ENCODE measurements at regions not wholly inside any gene's neighbourhood (a gene's known extent, or its start where the extent isn't known, plus 50 kb on each side); places are given as distances from the start of the nearest gene placed in this dataset.

DNA sequence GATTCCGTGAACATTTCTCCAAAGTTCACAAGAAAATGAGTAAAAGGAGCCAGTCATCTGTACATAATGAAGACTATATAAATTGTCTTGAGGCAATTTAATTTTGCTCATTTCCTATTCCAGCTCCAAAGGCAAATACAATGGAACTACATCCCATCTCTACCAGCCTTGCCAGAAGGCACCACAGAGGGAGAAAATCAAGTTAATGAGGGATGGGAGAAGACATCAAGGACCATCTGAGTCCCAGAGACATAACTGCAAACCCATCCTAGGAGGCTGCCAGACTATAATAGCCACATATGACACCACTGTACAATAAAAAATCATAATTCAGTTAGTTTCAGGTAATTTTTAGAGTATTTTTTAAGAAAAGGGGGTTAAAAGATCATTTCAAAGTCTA lies 136.3 kb upstream of the RGMB start:
- no peak overlapping the region for H3K27ac Mint-ChIP-seq (ENCODE audit: unreplicated experiment)
- H3K4me1 Mint-ChIP-seq (ENCODE audit: low read depth) = peaks cover 35% of the 10 kb centered on the region
- H3K27me3 Mint-ChIP-seq (ENCODE audit: low read depth) = no peaks in the 10 kb centered on the region
- TF ChIP-seq, protein P1, sequence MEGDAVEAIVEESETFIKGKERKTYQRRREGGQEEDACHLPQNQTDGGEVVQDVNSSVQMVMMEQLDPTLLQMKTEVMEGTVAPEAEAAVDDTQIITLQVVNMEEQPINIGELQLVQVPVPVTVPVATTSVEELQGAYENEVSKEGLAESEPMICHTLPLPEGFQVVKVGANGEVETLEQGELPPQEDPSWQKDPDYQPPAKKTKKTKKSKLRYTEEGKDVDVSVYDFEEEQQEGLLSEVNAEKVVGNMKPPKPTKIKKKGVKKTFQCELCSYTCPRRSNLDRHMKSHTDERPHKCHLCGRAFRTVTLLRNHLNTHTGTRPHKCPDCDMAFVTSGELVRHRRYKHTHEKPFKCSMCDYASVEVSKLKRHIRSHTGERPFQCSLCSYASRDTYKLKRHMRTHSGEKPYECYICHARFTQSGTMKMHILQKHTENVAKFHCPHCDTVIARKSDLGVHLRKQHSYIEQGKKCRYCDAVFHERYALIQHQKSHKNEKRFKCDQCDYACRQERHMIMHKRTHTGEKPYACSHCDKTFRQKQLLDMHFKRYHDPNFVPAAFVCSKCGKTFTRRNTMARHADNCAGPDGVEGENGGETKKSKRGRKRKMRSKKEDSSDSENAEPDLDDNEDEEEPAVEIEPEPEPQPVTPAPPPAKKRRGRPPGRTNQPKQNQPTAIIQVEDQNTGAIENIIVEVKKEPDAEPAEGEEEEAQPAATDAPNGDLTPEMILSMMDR (IDR thresholded peaks at IDR 0.05) = no peak
- no peaks in the 10 kb centered on the region for H3K36me3 Mint-ChIP-seq (ENCODE audit: low read depth)
- H3K9me3 Mint-ChIP-seq (ENCODE audit: low read depth) = no peaks in the 10 kb centered on the region
- no peak overlapping the region for H3K4me3 Mint-ChIP-seq (ENCODE audit: unreplicated experiment)
- no peak for DNase-seq (ENCODE audit: low spot score)

DNA sequence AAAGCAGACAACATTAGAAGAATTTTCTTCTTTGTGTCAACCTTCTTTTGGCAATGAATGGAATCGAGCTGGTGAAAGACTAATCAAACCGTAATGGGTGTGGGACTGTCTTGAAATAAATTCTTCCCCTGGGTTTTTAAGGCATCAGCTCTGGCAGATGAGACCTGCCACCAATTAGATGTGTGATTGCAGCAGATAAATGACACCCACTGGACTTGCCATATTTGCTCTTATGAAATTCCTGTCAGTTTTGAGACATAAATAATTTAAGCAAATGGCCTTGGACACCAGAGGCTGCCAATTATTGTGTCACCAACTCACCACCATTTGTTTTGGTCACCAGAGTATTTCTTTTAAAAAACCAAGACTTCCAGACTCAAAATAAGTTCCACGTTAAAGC lies 135.9 kb upstream of the RGMB start:
- Mint-ChIP-seq H3K27ac (ENCODE audit: unreplicated experiment) (no peak overlapping the region), H3K27me3 (ENCODE audit: low read depth) (no peaks in the 10 kb centered on the region), H3K4me1 (ENCODE audit: low read depth) (peaks cover 35% of the 10 kb centered on the region), H3K9me3 (ENCODE audit: low read depth) (no peaks in the 10 kb centered on the region), H3K4me3 (ENCODE audit: unreplicated experiment) (no peak overlapping the region), H3K36me3 (ENCODE audit: low read depth) (no peaks in the 10 kb centered on the region)
- TF ChIP-seq, protein P1 (IDR thresholded peaks at IDR 0.05) = no peak
- no peak for DNase-seq (ENCODE audit: low spot score)

DNA sequence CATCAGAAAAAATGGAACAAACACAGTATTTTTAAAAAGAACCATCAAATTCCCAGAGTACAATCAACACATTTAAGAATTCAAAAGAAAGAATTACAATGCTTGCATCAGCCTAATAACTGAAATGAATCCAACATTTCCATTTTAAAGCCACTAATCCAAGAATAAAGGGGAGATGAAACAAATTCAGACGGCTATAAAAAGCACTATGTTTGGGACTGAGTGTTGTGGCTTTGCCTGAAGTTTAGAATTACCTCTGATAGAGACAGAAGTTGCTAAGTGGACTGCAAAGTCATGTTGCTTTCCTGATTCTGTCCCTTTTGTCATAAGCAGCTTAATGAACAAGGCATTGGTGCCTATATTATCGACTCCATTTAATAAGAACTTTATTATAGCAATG lies 135.4 kb upstream of the RGMB start:
- TF ChIP-seq, protein P1 (IDR thresholded peaks at IDR 0.05) = no peak
- Mint-ChIP-seq H3K4me1 (ENCODE audit: low read depth) (peaks cover 35% of the 10 kb centered on the region), H3K9me3 (ENCODE audit: low read depth) (no peaks in the 10 kb centered on the region), H3K36me3 (ENCODE audit: low read depth) (no peaks in the 10 kb centered on the region), H3K4me3 (ENCODE audit: unreplicated experiment) (no peak overlapping the region), H3K27ac (ENCODE audit: unreplicated experiment) (peak overlapping the region; percentile 50), H3K27me3 (ENCODE audit: low read depth) (no peaks in the 10 kb centered on the region)
- DNase-seq (ENCODE audit: low spot score) = no peak

DNA sequence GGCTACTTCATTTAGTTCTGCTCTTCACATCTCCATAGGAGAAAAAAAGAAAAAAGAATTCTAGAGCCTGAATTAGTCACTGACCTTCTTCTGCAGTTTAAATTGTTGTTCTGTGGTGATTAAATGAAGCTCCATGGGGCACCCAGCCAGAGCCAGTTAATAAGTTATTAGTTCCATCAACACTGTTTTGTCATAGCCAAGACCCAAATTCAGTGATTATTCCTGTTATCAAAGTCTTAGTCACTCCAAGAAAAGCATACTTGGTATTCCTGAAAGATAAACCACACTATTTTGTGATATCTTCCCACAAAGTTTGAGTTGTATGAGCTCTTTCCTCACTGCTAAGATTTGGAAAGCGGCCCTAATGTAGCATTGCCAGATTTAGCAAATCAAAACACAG lies 134.8 kb upstream of the RGMB start:
- Mint-ChIP-seq H3K9me3 (ENCODE audit: low read depth) (no peaks in the 10 kb centered on the region), H3K27ac (ENCODE audit: unreplicated experiment) (no peak overlapping the region), H3K4me1 (ENCODE audit: low read depth) (peaks cover 35% of the 10 kb centered on the region), H3K4me3 (ENCODE audit: unreplicated experiment) (no peak overlapping the region), H3K36me3 (ENCODE audit: low read depth) (no peaks in the 10 kb centered on the region), H3K27me3 (ENCODE audit: low read depth) (no peaks in the 10 kb centered on the region)
- DNase-seq (ENCODE audit: low spot score) = no peak
- TF ChIP-seq, protein P1 (IDR thresholded peaks at IDR 0.05) = no peak

DNA sequence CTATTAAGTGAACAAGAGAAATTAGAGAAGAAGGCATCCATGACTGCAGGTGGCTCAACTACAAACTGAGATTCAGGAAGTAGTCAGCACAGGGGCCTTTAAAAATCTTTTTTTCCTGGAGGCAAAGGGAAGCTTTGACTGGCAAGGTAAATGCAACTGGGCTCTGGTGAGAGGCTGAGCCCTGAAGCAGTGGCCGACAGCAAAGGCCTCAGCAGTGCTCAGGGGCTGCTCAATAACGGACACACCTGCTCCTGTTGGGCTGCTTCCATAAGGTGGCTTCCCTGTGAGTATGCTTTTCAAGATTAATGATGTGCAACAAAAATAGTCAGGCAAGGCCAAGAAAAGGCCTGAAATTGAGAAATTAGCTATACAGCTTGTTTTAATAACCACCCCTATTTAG lies 134.2 kb upstream of the RGMB start:
- Mint-ChIP-seq H3K27me3 (ENCODE audit: low read depth) (no peaks in the 10 kb centered on the region), H3K9me3 (ENCODE audit: low read depth) (no peaks in the 10 kb centered on the region), H3K36me3 (ENCODE audit: low read depth) (no peaks in the 10 kb centered on the region), H3K4me3 (ENCODE audit: unreplicated experiment) (no peak overlapping the region), H3K4me1 (ENCODE audit: low read depth) (peaks cover 35% of the 10 kb centered on the region), H3K27ac (ENCODE audit: unreplicated experiment) (no peak overlapping the region)
- DNase-seq (ENCODE audit: low spot score) = no peak
- TF ChIP-seq, protein P1 (IDR thresholded peaks at IDR 0.05) = no peak

All from chondrocyte (in vitro differentiated cells).